Loucy (cell line): ENCODE measurements at regions not wholly inside any gene's neighbourhood (a gene's known extent, or its start where the extent isn't known, plus 50 kb on each side); places are given as distances from the start of the nearest gene placed in this dataset.
"Not testable (repeated sequence)": the region's sequence is repeated elsewhere in the genome, so short reads cannot be mapped to it uniquely, and the experiment has no call there.

ENCODE experiments used
- H2AFZ ChIP-seq: fragments of 200-600 bp; sonication (generic); 2 replicates; pipeline ENCODE4 v1.6.0; 2016; ENCODE audit warnings: antibody characterized with exemption, mild to moderate bottlenecking, low read length, moderate library complexity
- H3F3A ChIP-seq: fragments of 200-600 bp; 2 replicates; pipeline ENCODE4 v1.6.0; 2016; ENCODE audit warnings: antibody characterized with exemption, low read depth, mild to moderate bottlenecking
- H3K27me3 ChIP-seq: fragments of 200-600 bp; sonication (generic); 2 replicates; pipeline ENCODE4 v1.6.1; 2014; ENCODE audit warnings: low read length, mild to moderate bottlenecking; ENCODE audit not compliant: insufficient read depth, poor library complexity, severe bottlenecking
- H3K36me3 ChIP-seq: fragments of 200-600 bp; sonication (generic); 2 replicates; pipeline ENCODE4 v1.6.1; 2016; ENCODE audit warnings: low read length; ENCODE audit not compliant: insufficient read depth
- H3K4me1 ChIP-seq: fragments of 200-600 bp; sonication (generic); 2 replicates; pipeline ENCODE4 v1.5.1; 2014; ENCODE audit warnings: low read length, mild to moderate bottlenecking; ENCODE audit not compliant: insufficient read depth, poor library complexity, severe bottlenecking
- H3K4me2 ChIP-seq: fragments of 200-600 bp; sonication (generic); 2 replicates; pipeline ENCODE4 v1.6.0; 2014; ENCODE audit warnings: antibody characterized with exemption, low read length, low read depth, mild to moderate bottlenecking; ENCODE audit not compliant: poor library complexity, severe bottlenecking
- H3K4me3 ChIP-seq: fragments of 200-600 bp; sonication (generic); 2 replicates; pipeline ENCODE4 v1.5.1; 2014; ENCODE audit warnings: low read length, mild to moderate bottlenecking, mixed read lengths; ENCODE audit not compliant: poor library complexity, severe bottlenecking
- H3K79me2 ChIP-seq: fragments of 200-600 bp; sonication (generic); 2 replicates; pipeline ENCODE4 v1.6.1; 2014; ENCODE audit warnings: low read length; ENCODE audit not compliant: insufficient read depth
- H3K9ac ChIP-seq: fragments of 200-600 bp; sonication (generic); 2 replicates; pipeline ENCODE4 v1.6.0; 2014; ENCODE audit warnings: mild to moderate bottlenecking, low read depth, low read length, moderate library complexity; ENCODE audit not compliant: poor library complexity, severe bottlenecking
- H3K9me2 ChIP-seq: fragments of 200-600 bp; sonication (generic); replicated peaks from 2 replicates; pipeline ENCODE4 v1.6.1; 2016; ENCODE audit warnings: low read depth, low read length, mixed read lengths
- H3K9me3 ChIP-seq: fragments of 200-600 bp; sonication (generic); 2 replicates; pipeline ENCODE4 v1.6.1; 2014; ENCODE audit warnings: mild to moderate bottlenecking, antibody characterized with exemption, low read length, low read depth; ENCODE audit not compliant: insufficient read depth
- H4K20me1 ChIP-seq: fragments of 200-600 bp; sonication (generic); 2 replicates; pipeline ENCODE4 v1.6.0; 2014; ENCODE audit warnings: antibody characterized with exemption, low read length, mild to moderate bottlenecking; ENCODE audit not compliant: insufficient read depth, poor library complexity, severe bottlenecking
- EZH2phosphoT487 ChIP-seq: fragments of 200-600 bp; IDR thresholded peaks from 2 replicates; pipeline ENCODE4 v1.6.1; 2018; ENCODE audit warnings: antibody characterized with exemption, mild to moderate bottlenecking, moderate library complexity, borderline replicate concordance
- TF ChIP-seq, protein P1 (sequence below): fragments of 200-600 bp; sonication (generic); conservative IDR thresholded peaks from 2 replicates; pipeline ENCODE4 v1.5.1; 2014; ENCODE audit warnings: mild to moderate bottlenecking, antibody characterized with exemption, low read length

DNA sequence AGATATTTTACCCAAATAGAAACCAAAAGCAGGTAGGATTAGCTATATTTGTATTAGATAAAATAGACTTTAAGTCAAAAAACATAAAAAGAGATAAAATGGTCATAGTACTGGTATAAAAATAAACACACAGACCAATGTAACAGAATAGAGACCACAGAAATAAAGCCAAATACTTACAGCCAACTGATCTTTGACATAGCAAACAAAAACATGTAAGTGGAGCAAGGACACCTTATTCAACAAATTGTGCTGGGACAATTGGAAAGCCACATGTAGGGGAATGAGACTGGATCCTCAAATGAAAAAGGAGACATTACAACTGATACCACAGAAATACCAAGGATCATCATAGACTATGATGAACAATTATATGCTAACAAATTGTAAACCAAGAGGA is 94.5 kb upstream of the SIRPG start:
- Histone ChIP-seq H3K9ac (no peak overlapping the region), H3K4me3 (no peak overlapping the region), H3K4me2 (no peak overlapping the region), H3K4me1 (no peaks in the 10 kb centered on the region), H4K20me1 (no peaks in the 10 kb centered on the region), H3K9me3 (no peaks in the 10 kb centered on the region), H3K79me2 (no peaks in the 10 kb centered on the region), H3K9me2 (no peaks in the 10 kb centered on the region), H3F3A (no peaks in the 10 kb centered on the region), H3K27me3 (peaks cover 8% of the 10 kb centered on the region), H3K36me3 (no peaks in the 10 kb centered on the region), H2AFZ (no peak overlapping the region)
- TF ChIP-seq, protein P1, sequence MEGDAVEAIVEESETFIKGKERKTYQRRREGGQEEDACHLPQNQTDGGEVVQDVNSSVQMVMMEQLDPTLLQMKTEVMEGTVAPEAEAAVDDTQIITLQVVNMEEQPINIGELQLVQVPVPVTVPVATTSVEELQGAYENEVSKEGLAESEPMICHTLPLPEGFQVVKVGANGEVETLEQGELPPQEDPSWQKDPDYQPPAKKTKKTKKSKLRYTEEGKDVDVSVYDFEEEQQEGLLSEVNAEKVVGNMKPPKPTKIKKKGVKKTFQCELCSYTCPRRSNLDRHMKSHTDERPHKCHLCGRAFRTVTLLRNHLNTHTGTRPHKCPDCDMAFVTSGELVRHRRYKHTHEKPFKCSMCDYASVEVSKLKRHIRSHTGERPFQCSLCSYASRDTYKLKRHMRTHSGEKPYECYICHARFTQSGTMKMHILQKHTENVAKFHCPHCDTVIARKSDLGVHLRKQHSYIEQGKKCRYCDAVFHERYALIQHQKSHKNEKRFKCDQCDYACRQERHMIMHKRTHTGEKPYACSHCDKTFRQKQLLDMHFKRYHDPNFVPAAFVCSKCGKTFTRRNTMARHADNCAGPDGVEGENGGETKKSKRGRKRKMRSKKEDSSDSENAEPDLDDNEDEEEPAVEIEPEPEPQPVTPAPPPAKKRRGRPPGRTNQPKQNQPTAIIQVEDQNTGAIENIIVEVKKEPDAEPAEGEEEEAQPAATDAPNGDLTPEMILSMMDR: no peak
- no peak for TF ChIP-seq EZH2phosphoT487

DNA sequence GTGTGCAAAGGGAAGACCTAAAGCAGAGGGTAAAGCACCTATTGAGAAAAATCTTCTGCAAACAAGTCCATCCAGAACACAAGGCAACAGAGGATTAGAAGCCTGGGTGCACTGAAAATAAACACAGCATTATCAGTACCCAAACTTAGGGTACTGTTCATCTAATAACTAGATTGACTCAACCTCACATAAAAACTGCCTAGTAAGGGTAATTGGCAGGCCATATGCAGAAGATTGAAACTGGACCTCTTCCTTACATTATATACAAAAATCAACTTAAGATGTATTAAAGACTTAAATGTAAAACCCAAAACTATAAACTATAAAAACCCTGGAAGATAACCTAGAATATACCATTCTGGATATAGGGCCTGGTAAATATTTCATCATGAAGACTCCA is 91.2 kb upstream of the SIRPG start:
- Histone ChIP-seq H2AFZ (no peak overlapping the region), H3K4me2 (no peak overlapping the region), H3K9me3 (no peaks in the 10 kb centered on the region), H3K27me3 (peaks cover 9% of the 10 kb centered on the region), H3K36me3 (no peaks in the 10 kb centered on the region), H3K4me1 (no peaks in the 10 kb centered on the region), H4K20me1 (no peaks in the 10 kb centered on the region), H3K9ac (no peak overlapping the region), H3K79me2 (no peaks in the 10 kb centered on the region), H3K9me2 (no peaks in the 10 kb centered on the region), H3K4me3 (no peak overlapping the region), H3F3A (no peaks in the 10 kb centered on the region)
- TF ChIP-seq, protein P1: no peak
- TF ChIP-seq EZH2phosphoT487: no peak

DNA sequence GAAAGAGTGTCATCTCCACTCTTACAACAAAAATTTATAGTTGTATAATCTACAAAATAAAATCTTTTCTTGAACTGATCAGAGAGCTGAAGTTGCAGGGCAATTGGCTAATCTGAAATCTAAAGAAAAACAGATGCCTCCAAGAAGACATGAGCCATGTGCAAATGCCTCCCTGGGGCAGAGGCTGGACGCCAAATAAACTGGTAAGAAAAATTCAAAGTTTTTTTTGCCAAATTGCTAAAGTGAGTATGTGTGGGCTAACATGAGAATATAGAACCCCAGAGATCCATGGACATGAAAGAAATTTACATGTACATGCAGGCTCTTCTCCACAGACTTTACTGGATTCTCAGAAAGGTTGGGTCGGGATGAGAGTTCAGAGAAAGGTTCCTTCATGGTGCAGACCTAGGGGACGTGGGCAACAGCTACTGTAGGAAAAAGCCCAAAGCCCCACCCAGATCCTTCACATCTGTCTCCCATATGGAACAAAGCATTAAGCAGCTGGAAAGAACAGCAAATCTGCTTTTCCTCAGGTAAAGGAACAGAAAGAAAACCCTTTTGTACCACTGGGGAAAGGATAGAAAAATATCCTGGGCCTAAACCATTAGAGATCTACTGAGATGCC is 90.5 kb upstream of the SIRPG start:
- H3K79me2 ChIP-seq: no peaks in the 10 kb centered on the region
- H3K36me3 ChIP-seq: no peaks in the 10 kb centered on the region
- no peaks in the 10 kb centered on the region for H3F3A ChIP-seq
- H3K4me1 ChIP-seq: no peaks in the 10 kb centered on the region
- no peak overlapping the region for H2AFZ ChIP-seq
- no peak overlapping the region for H3K4me2 ChIP-seq
- no peaks in the 10 kb centered on the region for H4K20me1 ChIP-seq
- H3K4me3 ChIP-seq: no peak overlapping the region
- H3K9ac ChIP-seq: no peak overlapping the region
- peaks cover 9% of the 10 kb centered on the region for H3K27me3 ChIP-seq
- H3K9me3 ChIP-seq: no peaks in the 10 kb centered on the region
- H3K9me2 ChIP-seq: no peaks in the 10 kb centered on the region
- TF ChIP-seq EZH2phosphoT487: no peak
- TF ChIP-seq, protein P1: no peak

DNA sequence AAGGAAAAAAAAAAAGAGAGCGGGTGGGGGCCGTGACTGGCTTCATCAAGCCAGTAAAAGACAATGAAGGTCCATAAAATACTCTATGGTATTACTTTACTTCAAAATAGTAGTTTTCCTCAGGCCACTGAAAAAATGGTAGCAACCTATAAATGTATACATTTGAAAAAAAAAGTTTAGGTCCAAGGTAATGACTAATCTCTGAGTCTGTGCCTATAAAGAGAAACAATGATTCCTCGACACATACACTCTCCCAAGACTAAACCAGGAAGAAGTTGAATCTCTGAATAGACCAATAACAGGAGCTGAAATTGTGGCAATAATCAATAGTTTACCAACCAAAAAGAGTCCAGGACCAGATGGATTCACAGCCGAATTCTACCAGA is 84.5 kb upstream of the SIRPG start:
- H3K9ac ChIP-seq, H3K9me2 ChIP-seq, H3K9me3 ChIP-seq, H3K4me2 ChIP-seq, H3K79me2 ChIP-seq, H3K27me3 ChIP-seq, H3K36me3 ChIP-seq, H3F3A ChIP-seq, H4K20me1 ChIP-seq, H2AFZ ChIP-seq, H3K4me1 ChIP-seq, H3K4me3 ChIP-seq: not testable (repeated sequence)
